Testis (tissue), 2 donors: ENCODE measurements at regions not wholly inside any gene's neighbourhood (a gene's known extent, or its start where the extent isn't known, plus 50 kb on each side); places are given as distances from the start of the nearest gene placed in this dataset.

Experiments
- DNase-seq: peaks from one replicate; pipeline ENCODE4 v3.0.0-alpha.2; 2019
- H3K27ac ChIP-seq, 2 donors: fragments of 200-600 bp; sonication (generic); one replicate each; pipeline ENCODE4 v1.5.1; 2019
- H3K27me3 ChIP-seq: fragments of 200-600 bp; sonication (generic); one replicate; pipeline ENCODE4 v1.5.1; 2019
- H3K36me3 ChIP-seq: fragments of 200-600 bp; sonication (generic); one replicate; pipeline ENCODE4 v1.5.1; 2017; ENCODE audit warnings: low read depth; ENCODE audit errors: missing control alignments
- H3K4me1 ChIP-seq: fragments of 200-600 bp; sonication (generic); one replicate; pipeline ENCODE4 v1.5.1; 2019
- H3K4me3 ChIP-seq, 2 donors: fragments of 200-600 bp; sonication (generic); one replicate each; pipeline ENCODE4 v1.5.1; 2017 to 2019
- H3K9me3 ChIP-seq: fragments of 200-600 bp; sonication (generic); one replicate; pipeline ENCODE4 v1.5.1; 2017
- CTCF ChIP-seq, 3 experiments: fragments of 450-650 bp in 2 of 3; fragments of 200-600 bp in 1 of 3; sonication (generic) in 1 of 3; IDR thresholded peaks; one replicate each; pipeline ENCODE4 v1.5.1; 2016 to 2019; ENCODE audit warnings: antibody characterized with exemption in 3 of 3, mild to moderate bottlenecking in 2 of 3, moderate library complexity in 1 of 3
- POLR2A ChIP-seq: fragments of 450-650 bp; IDR thresholded peaks from one replicate; pipeline ENCODE4 v1.6.1; 2017; ENCODE audit warnings: antibody characterized with exemption, mild to moderate bottlenecking, moderate library complexity
- WGBS, 2 donors: methylation state at CpG; one replicate each; pipeline ENCODE4 v1.1.5; 2018; 5-methylcytosine and 5-hydroxymethylcytosine counted together
- intact Hi-C: fragments of 100-400 bp; cut with DNase I; formaldehyde crosslinking; loops from one replicate; pipeline ENCODE4 v1.15.1; 2023; ENCODE audit warnings: low total_unique reads

- Histone ChIP-seq H3K4me1 (no peaks in the 10 kb centered on the region), H3K4me3 (no peak overlapping the region), H3K9me3 (no peaks in the 10 kb centered on the region), H3K27ac (no peak overlapping the region), H3K36me3 (no peaks in the 10 kb centered on the region), H3K27me3 (no peaks in the 10 kb centered on the region)
- intact Hi-C loops, result no loop called here
- WGBS, 2 donors, result 69 to 70% methylated on average over 3 of the region's 3 CpGs
- DNase-seq, result no peak
- TF ChIP-seq POLR2A (no peak), CTCF (IDR thresholded peaks at IDR 0.05) (no peak)
Observed at GRCh38 chr19:28855216-28855615, 357.7 kb downstream of the UQCRFS1 start.

- no peak overlapping the region for H3K27ac ChIP-seq
- TF ChIP-seq CTCF (IDR thresholded peaks at IDR 0.05) (no peak), POLR2A (no peak)
- no peaks in the 10 kb centered on the region for H3K4me1 ChIP-seq
- H3K4me3 ChIP-seq, result no peak overlapping the region
- intact Hi-C loops, result no loop called here
- no peaks in the 10 kb centered on the region for H3K9me3 ChIP-seq
- no peaks in the 10 kb centered on the region for H3K36me3 ChIP-seq
- 49 to 88% methylated on average over 4 of the region's 4 CpGs for WGBS, 2 donors
- DNase-seq, result no peak
- H3K27me3 ChIP-seq, result no peaks in the 10 kb centered on the region
Observed at GRCh38 chr19:28847468-28847867, 365.5 kb downstream of the UQCRFS1 start.

GRCh38 chr19:28846094-28846812, 366.7 kb downstream of the UQCRFS1 start:
- no peak overlapping the region for H3K4me3 ChIP-seq
- TF ChIP-seq CTCF (IDR thresholded peaks at IDR 0.05) (no peak), POLR2A (no peak)
- H3K4me1 ChIP-seq, result no peaks in the 10 kb centered on the region
- 86 to 87% methylated on average over 4 of the region's 4 CpGs for WGBS, 2 donors
- DNase-seq, result no peak
- intact Hi-C loops, result no loop called here
- H3K27me3 ChIP-seq, result no peaks in the 10 kb centered on the region
- H3K36me3 ChIP-seq, result no peaks in the 10 kb centered on the region
- no peaks in the 10 kb centered on the region for H3K9me3 ChIP-seq
- H3K27ac ChIP-seq, result no peak overlapping the region

- Histone ChIP-seq H3K36me3 (no peaks in the 10 kb centered on the region), H3K27me3 (no peaks in the 10 kb centered on the region), H3K4me1 (no peaks in the 10 kb centered on the region), H3K4me3 (no peak overlapping the region), H3K9me3 (no peaks in the 10 kb centered on the region), H3K27ac (no peak overlapping the region)
- intact Hi-C loops, result no loop called here
- WGBS, 2 donors, result 75 to 87% methylated on average over 6 of the region's 6 CpGs
- no peak for TF ChIP-seq POLR2A
- TF ChIP-seq CTCF (IDR thresholded peaks at IDR 0.05), result no peak
- no peak for DNase-seq
Observed at GRCh38 chr19:28843761-28844492, 369.0 kb downstream of the UQCRFS1 start.

- 91 to 95% methylated on average over 3 of the region's 3 CpGs for WGBS, 2 donors
- H3K27me3 ChIP-seq, result no peaks in the 10 kb centered on the region
- no peaks in the 10 kb centered on the region for H3K9me3 ChIP-seq
- H3K27ac ChIP-seq, result no peak overlapping the region
- TF ChIP-seq POLR2A (no peak), CTCF (IDR thresholded peaks at IDR 0.05) (no peak)
- no peaks in the 10 kb centered on the region for H3K4me1 ChIP-seq
- no peak overlapping the region for H3K4me3 ChIP-seq
- DNase-seq, result no peak
- no peaks in the 10 kb centered on the region for H3K36me3 ChIP-seq
- intact Hi-C loops, result no loop called here
Observed at GRCh38 chr19:28841531-28841930, 371.4 kb downstream of the UQCRFS1 start.
